Fibroblast of upper back skin (primary cell): ENCODE measurements at regions not wholly inside any gene's neighbourhood (a gene's known extent, or its start where the extent isn't known, plus 50 kb on each side); places are given as distances from the start of the nearest gene placed in this dataset.

Experiments used
- DNase-seq: peaks from one replicate; pipeline ENCODE4 v3.0.0-alpha.2; 2013

GRCh38 chr15:67992411-67992810 lies 61.7 kb upstream of the PIAS1 start:
- DNase-seq, result no peak

GRCh38 chr15:67992834-67993233 lies 61.3 kb upstream of the PIAS1 start:
- no peak for DNase-seq

GRCh38 chr15:67997996-67998395 lies 56.1 kb upstream of the PIAS1 start:
- DNase-seq, result peak; percentile 81

DNA sequence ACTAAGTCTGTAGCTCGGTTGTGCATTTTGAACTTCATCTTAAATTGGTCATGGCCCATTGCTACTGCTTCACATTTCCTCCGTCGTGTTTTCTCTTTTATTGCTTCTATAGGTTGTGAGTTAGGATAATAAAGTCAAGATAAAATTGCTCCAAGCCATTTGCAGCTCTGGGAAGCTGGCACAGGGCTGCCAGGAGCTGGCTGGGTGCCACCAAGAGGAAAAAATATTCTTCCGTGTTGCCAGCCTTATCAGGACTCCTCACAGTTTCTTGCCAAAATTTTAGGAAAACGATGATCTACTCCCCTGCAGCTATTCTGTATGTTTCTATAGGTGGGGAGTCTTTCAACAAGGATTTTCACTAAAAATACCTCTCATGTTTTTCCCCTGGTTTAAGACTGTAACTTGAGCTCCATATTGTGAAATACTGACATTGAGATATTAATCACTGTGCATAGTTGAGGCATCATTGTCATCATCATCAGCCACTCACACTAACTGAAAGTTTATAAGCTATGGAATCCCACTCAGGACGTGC lies 55.4 kb upstream of the PIAS1 start:
- peak; percentile 81 for DNase-seq

DNA sequence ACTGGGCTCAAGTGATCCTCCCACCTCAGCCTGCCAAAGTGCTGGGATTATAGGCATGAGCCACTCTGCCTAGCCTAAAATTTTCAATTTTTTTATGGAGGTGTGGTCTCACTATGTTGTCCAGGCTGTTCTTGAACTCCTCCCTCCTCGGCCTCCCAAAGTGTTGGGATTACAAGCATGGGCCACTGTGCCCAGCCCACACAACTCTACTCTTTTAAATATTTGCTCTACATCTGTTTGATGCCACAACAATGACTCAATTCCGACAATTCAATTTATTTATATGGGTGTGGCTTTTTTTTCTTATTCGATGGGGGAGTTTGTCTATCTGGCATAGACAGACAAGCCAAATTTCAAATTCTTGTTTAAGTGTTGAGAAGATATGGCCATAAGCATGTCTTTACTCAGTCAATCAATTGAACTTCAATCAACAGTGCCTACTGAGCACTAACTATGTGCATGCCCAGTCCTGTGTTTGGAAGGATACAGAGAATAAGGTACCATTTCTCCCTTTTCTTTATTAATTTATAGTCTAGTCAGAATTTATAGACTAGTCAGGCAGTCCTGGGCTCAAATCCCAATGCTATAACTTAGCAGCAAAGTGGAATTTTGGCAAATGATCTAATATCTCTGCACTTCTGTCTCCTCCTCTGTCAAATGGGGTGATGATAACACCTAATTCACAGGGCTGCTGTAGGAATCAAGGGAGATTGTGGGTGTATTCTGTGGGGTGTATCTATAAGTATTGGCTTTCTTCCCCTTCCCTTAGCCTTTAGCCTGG lies 54.6 kb upstream of the PIAS1 start:
- peak; percentile 33 for DNase-seq

GRCh38 chr15:68000754-68001153 lies 53.4 kb upstream of the PIAS1 start:
- no peak for DNase-seq

DNA sequence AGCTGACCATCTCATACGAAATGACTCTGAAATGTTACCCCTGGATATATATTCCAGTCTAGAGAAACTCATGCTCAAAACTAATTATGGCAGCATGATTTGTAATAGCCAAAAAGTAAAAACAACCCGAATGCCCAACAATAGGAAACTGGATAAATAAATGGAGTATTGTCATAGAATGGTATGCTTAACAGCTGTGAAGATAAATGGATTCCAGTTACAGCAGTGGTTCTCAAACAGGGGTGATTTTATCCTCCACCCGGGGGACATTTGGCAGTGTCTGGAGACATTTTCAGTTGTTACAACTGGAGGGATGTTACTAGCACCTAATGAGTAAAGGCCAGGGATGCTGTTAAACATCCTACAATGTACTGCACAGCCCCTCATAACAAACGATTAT lies 52.3 kb upstream of the PIAS1 start:
- DNase-seq, result no peak

- no peak for DNase-seq
Observed at GRCh38 chr15:68003297-68003696, 50.8 kb upstream of the PIAS1 start.
